ENCODE measurements at regions not wholly inside any gene's neighbourhood (a gene's known extent, or its start where the extent isn't known, plus 50 kb on each side); places are given as distances from the start of the nearest gene placed in this dataset.

- TF ChIP-seq CTCF (IDR thresholded peaks at IDR 0.05) (no peak), ZFX (IDR thresholded peaks at IDR 0.05; ENCODE audit: borderline replicate concordance) (no peak)
- no peak overlapping the region for H3K27ac ChIP-seq
These were observed 138.1 kb downstream of the C5orf15 start for GRCh38 chr5:133830281-133830680.

- TF ChIP-seq CTCF (IDR thresholded peaks at IDR 0.05), result no peak
- TF ChIP-seq ZFX (IDR thresholded peaks at IDR 0.05; ENCODE audit: borderline replicate concordance), result no peak
- no peak overlapping the region for H3K27ac ChIP-seq
These were observed 138.6 kb downstream of the C5orf15 start for GRCh38 chr5:133829786-133830185.

GRCh38 chr5:133828722-133829121 is 139.7 kb downstream of the C5orf15 start:
- TF ChIP-seq ZFX (IDR thresholded peaks at IDR 0.05; ENCODE audit: borderline replicate concordance), result no peak
- TF ChIP-seq CTCF (IDR thresholded peaks at IDR 0.05), result no peak
- H3K27ac ChIP-seq, result no peak overlapping the region

GRCh38 chr5:133827830-133828229 is 140.6 kb downstream of the C5orf15 start:
- TF ChIP-seq CTCF (IDR thresholded peaks at IDR 0.05) (no peak), ZFX (IDR thresholded peaks at IDR 0.05; ENCODE audit: borderline replicate concordance) (no peak)
- no peak overlapping the region for H3K27ac ChIP-seq

- no peak overlapping the region for H3K27ac ChIP-seq
- TF ChIP-seq CTCF (IDR thresholded peaks at IDR 0.05) (no peak), ZFX (IDR thresholded peaks at IDR 0.05; ENCODE audit: borderline replicate concordance) (no peak)
These were observed 141.4 kb downstream of the C5orf15 start for GRCh38 chr5:133827011-133827410.

GRCh38 chr5:133825631-133826289 is 142.7 kb downstream of the C5orf15 start:
- no peak overlapping the region for H3K27ac ChIP-seq
- TF ChIP-seq CTCF (IDR thresholded peaks at IDR 0.05), result no peak
- no peak for TF ChIP-seq ZFX (IDR thresholded peaks at IDR 0.05; ENCODE audit: borderline replicate concordance)

- no peak overlapping the region for H3K27ac ChIP-seq
- TF ChIP-seq ZFX (IDR thresholded peaks at IDR 0.05; ENCODE audit: borderline replicate concordance) (no peak), CTCF (IDR thresholded peaks at IDR 0.05) (no peak)
These were observed 143.7 kb downstream of the C5orf15 start for GRCh38 chr5:133824661-133825254.
